ENCODE measurements at regions not wholly inside any gene's neighbourhood (a gene's known extent, or its start where the extent isn't known, plus 50 kb on each side); places are given as distances from the start of the nearest gene placed in this dataset.

- H3K4me3 ChIP-seq (ENCODE audit: insufficient read depth, low read length) = no peak overlapping the region
Measured at GRCh38 chr4:147093206-147093605, 147.5 kb upstream of the TTC29 start.

GRCh38 chr4:147094238-147094637, 148.6 kb upstream of the TTC29 start:
- Histone ChIP-seq H3K79me2 (ENCODE audit: insufficient read depth, low read length) (no peaks in the 10 kb centered on the region), H3K36me3 (ENCODE audit: insufficient read depth, low read length) (no peaks in the 10 kb centered on the region), H3K4me2 (ENCODE audit: insufficient read depth, low read length) (no peak overlapping the region), H2AFZ (ENCODE audit: low read length) (no peak overlapping the region), H3K27ac (ENCODE audit: low read depth, low read length) (no peak overlapping the region), H3K9me3 (ENCODE audit: low read depth, low read length) (no peaks in the 10 kb centered on the region), H3K27me3 (ENCODE audit: insufficient read depth, low read length) (no peaks in the 10 kb centered on the region), H3K4me1 (ENCODE audit: insufficient read depth, low read length) (peaks cover 5% of the 10 kb centered on the region), H4K20me1 (ENCODE audit: insufficient read depth, low read length) (no peaks in the 10 kb centered on the region), H3K4me3 (ENCODE audit: insufficient read depth, low read length) (no peak overlapping the region)
- TF ChIP-seq CTCF (IDR thresholded peaks at IDR 0.05; ENCODE audit: extremely low read depth, low read depth, low read length) = no peak
- no peak for DNase-seq (ENCODE audit: insufficient read length, low spot score, missing footprints)

More at GRCh38 chr4:147093206-147093605, 147.5 kb upstream of the TTC29 start:
- TF ChIP-seq CTCF (IDR thresholded peaks at IDR 0.05; ENCODE audit: extremely low read depth, low read depth, low read length) = no peak
- Histone ChIP-seq H3K9me3 (ENCODE audit: low read depth, low read length) (no peaks in the 10 kb centered on the region), H4K20me1 (ENCODE audit: insufficient read depth, low read length) (no peaks in the 10 kb centered on the region), H3K4me2 (ENCODE audit: insufficient read depth, low read length) (no peak overlapping the region), H3K36me3 (ENCODE audit: insufficient read depth, low read length) (no peaks in the 10 kb centered on the region), H3K4me1 (ENCODE audit: insufficient read depth, low read length) (peaks cover 5% of the 10 kb centered on the region), H3K27ac (ENCODE audit: low read depth, low read length) (no peak overlapping the region), H2AFZ (ENCODE audit: low read length) (no peak overlapping the region), H3K79me2 (ENCODE audit: insufficient read depth, low read length) (no peaks in the 10 kb centered on the region), H3K27me3 (ENCODE audit: insufficient read depth, low read length) (no peaks in the 10 kb centered on the region)
- no peak for DNase-seq (ENCODE audit: insufficient read length, low spot score, missing footprints)

- no peak overlapping the region for H3K4me3 ChIP-seq (ENCODE audit: insufficient read depth, low read length)
- H3K9me3 ChIP-seq (ENCODE audit: low read depth, low read length) = no peaks in the 10 kb centered on the region
- H3K27ac ChIP-seq (ENCODE audit: low read depth, low read length) = no peak overlapping the region
- H3K36me3 ChIP-seq (ENCODE audit: insufficient read depth, low read length) = no peaks in the 10 kb centered on the region
- H2AFZ ChIP-seq (ENCODE audit: low read length) = no peak overlapping the region
- TF ChIP-seq CTCF (IDR thresholded peaks at IDR 0.05; ENCODE audit: extremely low read depth, low read depth, low read length) = peak; percentile 62
- no peaks in the 10 kb centered on the region for H4K20me1 ChIP-seq (ENCODE audit: insufficient read depth, low read length)
- DNase-seq (ENCODE audit: insufficient read length, low spot score, missing footprints) = no peak
- H3K27me3 ChIP-seq (ENCODE audit: insufficient read depth, low read length) = no peaks in the 10 kb centered on the region
- no peak overlapping the region for H3K4me2 ChIP-seq (ENCODE audit: insufficient read depth, low read length)
- H3K4me1 ChIP-seq (ENCODE audit: insufficient read depth, low read length) = peaks cover 7% of the 10 kb centered on the region
- no peaks in the 10 kb centered on the region for H3K79me2 ChIP-seq (ENCODE audit: insufficient read depth, low read length)
Measured at GRCh38 chr4:147096667-147097604, 151.3 kb upstream of the TTC29 start.

GRCh38 chr4:147101678-147102077, 156.0 kb upstream of the TTC29 start:
- H3K4me3 ChIP-seq (ENCODE audit: insufficient read depth, low read length) = no peak overlapping the region
- H3K36me3 ChIP-seq (ENCODE audit: insufficient read depth, low read length) = no peaks in the 10 kb centered on the region
- TF ChIP-seq CTCF (IDR thresholded peaks at IDR 0.05; ENCODE audit: extremely low read depth, low read depth, low read length) = no peak
- H3K27me3 ChIP-seq (ENCODE audit: insufficient read depth, low read length) = no peaks in the 10 kb centered on the region
- no peaks in the 10 kb centered on the region for H3K9me3 ChIP-seq (ENCODE audit: low read depth, low read length)
- no peaks in the 10 kb centered on the region for H3K79me2 ChIP-seq (ENCODE audit: insufficient read depth, low read length)
- H2AFZ ChIP-seq (ENCODE audit: low read length) = no peak overlapping the region
- no peak overlapping the region for H3K27ac ChIP-seq (ENCODE audit: low read depth, low read length)
- H3K4me1 ChIP-seq (ENCODE audit: insufficient read depth, low read length) = peaks cover 17% of the 10 kb centered on the region
- no peaks in the 10 kb centered on the region for H4K20me1 ChIP-seq (ENCODE audit: insufficient read depth, low read length)
- no peak overlapping the region for H3K4me2 ChIP-seq (ENCODE audit: insufficient read depth, low read length)
- no peak for DNase-seq (ENCODE audit: insufficient read length, low spot score, missing footprints)
